SKM-1 (cell line): ENCODE measurements at regions not wholly inside any gene's neighbourhood (a gene's known extent, or its start where the extent isn't known, plus 50 kb on each side); places are given as distances from the start of the nearest gene placed in this dataset.
A peak's percentile ranks its signal among the peaks of the same experiment; 100 is the strongest.
"Not testable (repeated sequence)": the region's sequence is repeated elsewhere in the genome, so short reads cannot be mapped to it uniquely, and the experiment has no call there.

Experiments
- DNase-seq: peaks from one replicate; lab custom pipeline; 2025; ENCODE audit not compliant: unreplicated experiment; lab: John Stamatoyannopoulos, UW

- peak; percentile 92 for DNase-seq
Measured at GRCh38 chr21:35508139-35508888, 459.2 kb upstream of the RUNX1 start.

GRCh38 chr21:35507181-35507759, 458.2 kb upstream of the RUNX1 start:
- no peak for DNase-seq

DNA sequence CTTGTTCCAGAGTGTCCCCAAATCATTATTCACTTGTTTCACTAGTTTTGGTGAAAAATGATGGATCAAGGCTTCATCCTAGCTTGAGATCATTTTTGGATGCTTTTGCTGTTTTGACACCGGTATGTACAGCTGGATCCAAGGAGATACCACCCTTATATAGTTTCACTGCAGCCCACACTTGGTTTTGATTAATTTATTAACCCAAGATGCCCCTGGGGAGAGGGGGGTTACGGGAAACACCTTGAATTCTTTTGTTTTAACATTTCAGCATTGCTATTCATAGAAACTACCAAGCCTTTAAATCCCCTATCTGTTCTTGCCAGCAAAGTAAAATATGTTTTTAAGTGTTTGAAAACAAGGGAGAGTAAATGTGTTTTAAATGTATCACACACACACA, 457.7 kb upstream of the RUNX1 start:
- DNase-seq, result no peak

DNA sequence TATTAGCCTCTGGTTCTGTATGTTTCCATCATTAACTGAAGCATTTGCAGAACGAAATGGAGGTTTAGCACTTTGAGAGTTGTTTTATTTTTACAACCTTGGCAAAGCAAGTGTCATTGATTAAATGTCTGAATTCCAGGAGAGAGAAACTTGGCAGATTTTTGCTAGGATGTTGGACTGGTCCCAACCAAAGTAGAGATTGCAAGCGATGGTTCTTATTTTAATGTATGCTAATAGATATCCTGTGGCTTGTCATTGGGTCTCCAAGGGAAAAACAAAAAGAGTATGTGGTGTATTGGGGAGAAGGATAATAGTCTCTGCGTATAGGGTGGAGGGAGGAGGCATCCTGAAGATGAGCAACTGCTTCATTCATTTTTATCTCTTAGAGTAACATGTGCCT, 457.2 kb upstream of the RUNX1 start:
- no peak for DNase-seq

DNA sequence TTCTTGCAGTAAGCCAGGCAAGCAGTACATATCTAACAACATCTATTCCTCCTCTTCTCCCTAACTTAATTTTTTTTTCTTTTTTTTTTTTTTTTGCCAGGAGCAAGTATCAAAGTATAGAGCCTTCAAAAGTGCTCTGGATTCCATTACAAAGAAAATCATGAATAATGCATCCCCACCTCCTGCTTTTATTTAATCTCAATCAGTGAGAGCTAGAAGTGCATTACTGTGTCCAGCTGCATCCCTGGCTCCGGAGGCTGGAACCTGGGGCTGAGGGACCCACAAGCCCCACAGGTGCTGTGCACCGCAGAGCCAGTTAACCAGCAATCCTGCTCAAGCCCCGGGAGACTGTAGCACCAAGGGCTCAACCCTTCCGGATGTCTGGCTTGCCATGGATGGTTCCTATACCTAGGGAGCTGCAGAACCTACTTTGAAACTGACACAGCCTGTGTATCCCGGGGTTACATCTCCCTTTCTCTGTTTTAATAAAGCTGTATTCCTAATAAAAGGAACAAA, 455.9 kb upstream of the RUNX1 start:
- no peak for DNase-seq

GRCh38 chr21:35504277-35504676, 455.2 kb upstream of the RUNX1 start:
- no peak for DNase-seq

- DNase-seq, result no peak
Measured at GRCh38 chr21:35503671-35504070, 454.6 kb upstream of the RUNX1 start.

DNA sequence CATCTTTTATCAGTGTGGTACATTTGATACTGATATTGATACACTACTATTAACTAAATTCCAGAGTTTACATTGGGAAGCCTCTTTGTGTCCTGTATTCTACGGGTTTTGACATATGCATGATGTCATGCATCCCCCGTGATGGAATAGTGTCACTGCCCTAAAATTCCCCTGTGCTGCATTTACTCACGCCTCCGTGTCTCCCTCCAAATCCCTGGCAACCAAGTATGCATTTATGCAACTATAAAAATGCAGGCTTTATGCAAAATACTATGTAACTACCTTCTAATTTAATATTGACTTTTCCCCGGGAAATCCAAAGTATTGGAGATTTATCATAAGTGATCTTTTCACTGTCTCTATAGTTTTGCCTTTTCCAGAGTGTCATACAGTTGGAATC, 453.7 kb upstream of the RUNX1 start:
- no peak for DNase-seq

GRCh38 chr21:35497522-35497921, 448.4 kb upstream of the RUNX1 start:
- DNase-seq, result not testable (repeated sequence)

- peak; percentile 75 for DNase-seq
Measured at GRCh38 chr21:35491920-35492678, 443.0 kb upstream of the RUNX1 start.

GRCh38 chr21:35491114-35491513, 442.0 kb upstream of the RUNX1 start:
- no peak for DNase-seq

- no peak for DNase-seq
Measured at GRCh38 chr21:35489389-35489980, 440.4 kb upstream of the RUNX1 start.

DNA sequence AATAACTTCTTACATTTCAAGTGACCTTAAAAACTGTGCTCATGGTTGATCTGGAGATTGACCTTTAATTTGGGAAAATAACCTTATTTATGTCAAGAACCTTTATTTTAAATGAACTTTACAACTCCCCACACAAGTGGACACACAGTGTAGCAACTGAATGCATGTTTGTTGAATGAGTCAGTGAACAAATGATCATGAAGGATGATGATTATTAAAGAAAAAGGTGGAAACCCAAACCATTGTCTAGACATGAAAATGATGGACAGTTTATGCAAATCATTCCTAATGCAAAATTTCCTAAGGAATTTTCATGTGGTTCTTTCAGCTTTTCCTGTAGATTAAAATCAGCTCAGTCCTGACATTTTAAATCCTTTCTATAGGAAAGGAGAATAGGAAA, 439.8 kb upstream of the RUNX1 start:
- DNase-seq, result no peak

DNA sequence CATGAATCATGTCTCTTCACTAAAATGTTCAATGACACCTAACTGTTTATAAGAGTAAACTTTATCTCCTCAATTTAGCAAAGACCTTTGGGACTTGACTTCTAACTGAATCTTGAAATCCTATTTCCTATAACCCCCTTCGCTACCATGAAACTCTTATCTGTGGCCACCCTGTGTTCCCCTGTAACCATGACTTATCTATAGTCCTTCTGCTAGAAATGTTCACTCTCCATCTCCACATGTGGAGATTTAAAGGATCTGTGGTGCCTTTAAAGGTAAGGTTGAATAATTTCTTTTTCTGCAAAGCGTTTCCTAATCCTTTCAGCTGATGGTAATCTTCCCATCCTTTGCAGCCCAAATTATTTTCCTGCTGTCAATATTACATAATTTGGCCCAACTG, 436.3 kb upstream of the RUNX1 start:
- no peak for DNase-seq

DNA sequence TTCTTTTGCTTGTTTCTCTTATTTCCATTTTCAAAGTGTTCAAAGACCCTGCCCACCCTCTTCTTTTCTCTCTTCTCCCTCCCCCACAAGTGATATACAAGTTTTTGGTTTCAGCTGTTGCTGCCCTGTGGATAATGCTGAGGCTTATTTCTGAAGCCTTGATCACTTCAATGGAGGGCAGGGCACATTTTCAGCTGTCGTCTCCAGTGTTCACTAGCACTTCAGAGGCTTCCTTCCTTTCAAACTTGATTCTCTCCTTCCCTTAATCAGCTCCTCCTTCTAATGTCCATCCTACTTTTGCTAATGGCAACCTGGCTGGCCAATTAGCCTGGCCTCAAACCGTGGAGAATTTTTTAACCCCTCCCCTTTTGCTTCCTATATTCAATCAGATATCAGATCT, 435.7 kb upstream of the RUNX1 start:
- DNase-seq, result no peak

DNA sequence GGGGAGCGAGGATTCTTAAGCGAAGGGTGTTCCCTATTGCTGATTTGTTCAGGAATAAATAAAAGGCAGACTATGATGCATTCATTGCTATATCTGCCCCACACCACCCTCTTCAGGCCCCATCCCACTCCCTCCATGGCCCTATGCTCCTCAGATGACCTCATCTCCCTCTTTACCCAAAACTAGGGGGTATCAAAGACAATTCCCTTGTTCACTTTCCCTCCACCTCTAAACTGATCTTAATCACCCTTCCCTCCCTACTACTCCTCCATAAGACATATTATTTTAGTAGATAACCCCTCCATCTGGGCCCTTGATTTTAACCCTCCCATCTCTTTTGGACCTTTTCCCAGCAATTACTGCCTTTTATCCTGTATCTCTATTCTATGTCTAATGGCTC, 434.9 kb upstream of the RUNX1 start:
- DNase-seq, result no peak

GRCh38 chr21:35482933-35483662, 434.0 kb upstream of the RUNX1 start:
- no peak for DNase-seq

GRCh38 chr21:35482096-35482495, 433.0 kb upstream of the RUNX1 start:
- no peak for DNase-seq

DNA sequence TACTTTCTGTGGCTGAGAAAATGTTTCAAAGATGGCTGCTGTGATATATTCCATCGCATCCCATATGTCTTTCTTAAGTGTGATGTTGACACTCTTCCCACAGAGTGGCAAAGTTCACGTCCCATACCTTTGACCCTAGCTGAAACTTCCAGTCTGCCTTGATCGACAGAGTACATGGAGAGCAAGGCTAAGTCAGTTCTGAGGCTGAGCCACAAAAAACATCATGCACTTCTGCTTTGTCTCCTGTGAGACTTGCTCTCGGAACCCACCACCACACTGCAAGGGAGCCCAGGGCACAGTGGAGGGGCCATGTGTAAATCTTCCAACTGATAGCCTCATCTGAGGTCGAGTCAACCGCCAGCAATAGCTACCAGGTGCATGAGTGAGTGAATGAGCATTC, 431.9 kb upstream of the RUNX1 start:
- DNase-seq, result no peak

GRCh38 chr21:35479529-35479928, 430.4 kb upstream of the RUNX1 start:
- DNase-seq, result no peak

DNA sequence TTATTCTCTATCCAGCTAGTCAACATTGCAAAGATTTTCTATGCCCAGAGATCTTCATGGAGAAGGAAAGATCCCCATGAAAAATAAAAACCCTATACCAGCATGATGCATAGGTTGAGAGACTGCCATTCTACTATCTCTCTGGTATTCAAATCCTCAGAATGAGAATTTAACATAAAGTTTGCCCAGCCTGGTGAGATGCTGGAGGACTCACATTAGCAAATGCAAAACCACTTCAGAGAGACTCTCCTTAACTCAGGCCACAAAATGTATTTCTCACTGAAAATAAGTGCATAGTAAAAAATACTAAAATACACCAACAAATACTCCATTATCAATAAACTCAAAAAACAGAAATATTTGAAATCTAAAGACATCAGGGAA, 430.0 kb upstream of the RUNX1 start:
- no peak for DNase-seq
